ENCODE measurements at regions not wholly inside any gene's neighbourhood (a gene's known extent, or its start where the extent isn't known, plus 50 kb on each side); places are given as distances from the start of the nearest gene placed in this dataset.

DNA sequence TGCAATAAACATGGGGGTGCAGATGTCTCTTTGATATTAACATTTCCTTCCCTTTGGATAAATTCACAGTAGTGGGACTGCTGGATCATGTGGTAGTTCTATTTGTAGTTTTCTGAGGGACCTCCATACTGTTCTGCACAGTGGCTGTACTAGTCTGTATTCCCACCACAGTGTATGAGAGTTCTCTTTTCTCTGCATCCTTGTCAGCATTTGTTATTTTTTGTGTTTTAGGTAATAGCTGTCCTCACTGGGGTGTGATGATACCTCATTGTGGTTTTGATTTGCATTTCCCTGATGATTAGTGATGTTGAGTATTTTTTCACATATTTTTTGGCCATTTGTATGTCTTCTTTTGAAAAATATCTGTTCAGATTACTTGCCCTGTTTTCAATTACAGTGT is 562.5 kb downstream of the CSNK1G3 start:
- ATAC-seq (no peak), DNase-seq (ENCODE audit: low spot score) (no peak), FAIRE-seq (no peak)
- H4K20me1 ChIP-seq (ENCODE audit: insufficient read depth, low read length) = no peaks in the 10 kb centered on the region
- H3K79me2 ChIP-seq (ENCODE audit: insufficient read depth, low read length) = no peaks in the 10 kb centered on the region
- no peak overlapping the region for H3K9ac ChIP-seq (ENCODE audit: insufficient read depth, low read depth, low read length)
- CTCF ChIA-PET (ENCODE audit: low intra/inter-chr PET ratio, low total read pairs) = no interaction called here
- no peak overlapping the region for H3K4me2 ChIP-seq (ENCODE audit: low read depth, low read length)
- no peaks in the 10 kb centered on the region for H3K36me3 ChIP-seq (replicated peaks in 1 of 2; ENCODE audit: control insufficient read depth in 1 of 2, insufficient read depth in 2 of 2, low read length in 2 of 2)
- no TSS peak for BruUV-seq (replicated peaks)
- H3K9me3 ChIP-seq (ENCODE audit: low read length) = no peaks in the 10 kb centered on the region; the same call in 1 of the 2 replicates
- in situ Hi-C loops (cut with HindIII; ENCODE audit: extremely low pct_ligation_motif_present, low pct_unique_long_range_greater_than_20kb) (no loop called here), intact Hi-C loops (cut with micrococcal nuclease; ENCODE audit: unreplicated experiment) (no loop called here)
- POLR2A ChIA-PET = no interaction called here
- H3K4me1 ChIP-seq (ENCODE audit: insufficient read depth, low read length) = no peaks in the 10 kb centered on the region
- H2AFZ ChIP-seq (ENCODE audit: low read length) = no peak overlapping the region
- TF ChIP-seq PLRG1 (conservative IDR thresholded peaks at IDR 0.05) (no peak), ZNF567 (CRISPR knock-in tag; IDR thresholded peaks at IDR 0.05; ENCODE audit: borderline replicate concordance) (no peak), ZNF572 (CRISPR knock-in tag; IDR thresholded peaks at IDR 0.05) (no peak), JUN (CRISPR knock-in tag; IDR thresholded peaks at IDR 0.05) (no peak), RARG (CRISPR knock-in tag; IDR thresholded peaks at IDR 0.05; ENCODE audit: low read depth) (no peak), ZSCAN20 (CRISPR knock-in tag; IDR thresholded peaks at IDR 0.05; ENCODE audit: borderline replicate concordance) (no peak)
- no peak overlapping the region for H3K27ac ChIP-seq (ENCODE audit: extremely low read length, insufficient read depth, low read length)
- H3K4me3 ChIP-seq (replicated peaks in 1 of 3; ENCODE audit: insufficient read depth in 1 of 3, low read depth in 2 of 3, low read length in 3 of 3) = no peak overlapping the region
- no peaks in the 10 kb centered on the region for H3K27me3 ChIP-seq (ENCODE audit: control insufficient read depth in 1 of 2, insufficient read depth in 2 of 2, low read length in 2 of 2)

DNA sequence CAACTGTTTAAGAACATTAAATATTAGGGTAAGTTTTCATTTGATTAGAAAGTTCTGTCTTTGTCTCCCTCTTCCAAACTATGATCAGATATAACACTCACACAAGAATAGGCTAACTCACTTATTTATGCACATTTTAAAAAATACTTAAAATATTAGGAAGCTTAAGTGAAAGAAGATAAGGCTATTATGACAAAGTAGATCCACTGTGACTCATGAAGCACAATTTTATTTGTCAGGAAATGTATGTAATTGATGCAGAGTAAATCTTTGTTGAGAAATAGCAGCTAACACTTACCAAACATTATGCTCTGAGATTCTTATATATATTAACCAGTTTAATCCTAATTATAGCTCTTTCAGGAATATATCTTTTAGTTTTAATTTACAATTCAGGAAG is 560.6 kb downstream of the CSNK1G3 start:
- intact Hi-C loops (cut with micrococcal nuclease; ENCODE audit: unreplicated experiment) (no loop called here), in situ Hi-C loops (cut with HindIII; ENCODE audit: extremely low pct_ligation_motif_present, low pct_unique_long_range_greater_than_20kb) (no loop called here)
- no peak overlapping the region for H3K9ac ChIP-seq (ENCODE audit: insufficient read depth, low read depth, low read length)
- H3K9me3 ChIP-seq (ENCODE audit: low read length) = peaks cover 6% of the 10 kb centered on the region; the same call in 1 of the 2 replicates
- no peak overlapping the region for H3K27ac ChIP-seq (ENCODE audit: extremely low read length, insufficient read depth, low read length)
- ChIA-PET POLR2A (no interaction called here), CTCF (ENCODE audit: low intra/inter-chr PET ratio, low total read pairs) (no interaction called here)
- FAIRE-seq = no peak
- H4K20me1 ChIP-seq (ENCODE audit: insufficient read depth, low read length) = no peaks in the 10 kb centered on the region
- no peaks in the 10 kb centered on the region for H3K27me3 ChIP-seq (ENCODE audit: control insufficient read depth in 1 of 2, insufficient read depth in 2 of 2, low read length in 2 of 2)
- ATAC-seq = no peak
- H3K79me2 ChIP-seq (ENCODE audit: insufficient read depth, low read length) = no peaks in the 10 kb centered on the region
- no peak for DNase-seq (ENCODE audit: low spot score)
- H3K4me3 ChIP-seq (replicated peaks in 1 of 3; ENCODE audit: insufficient read depth in 1 of 3, low read depth in 2 of 3, low read length in 3 of 3) = no peak overlapping the region
- no peak overlapping the region for H3K4me2 ChIP-seq (ENCODE audit: low read depth, low read length)
- H3K36me3 ChIP-seq (replicated peaks in 1 of 2; ENCODE audit: control insufficient read depth in 1 of 2, insufficient read depth in 2 of 2, low read length in 2 of 2) = no peaks in the 10 kb centered on the region
- no peaks in the 10 kb centered on the region for H3K4me1 ChIP-seq (ENCODE audit: insufficient read depth, low read length)
- no TSS peak for BruUV-seq (replicated peaks)
- no peak overlapping the region for H2AFZ ChIP-seq (ENCODE audit: low read length)
- TF ChIP-seq ZNF10 (CRISPR knock-in tag; IDR thresholded peaks at IDR 0.05; ENCODE audit: borderline replicate concordance, low read depth) (no peak), FOXK2 (IDR thresholded peaks at IDR 0.05) (no peak), MED1 (CRISPR knock-in tag; IDR thresholded peaks at IDR 0.05) (no peak), ZSCAN20 (CRISPR knock-in tag; IDR thresholded peaks at IDR 0.05; ENCODE audit: borderline replicate concordance) (no peak), ZMAT3 (CRISPR knock-in tag; conservative IDR thresholded peaks at IDR 0.05) (no peak), PHF5A (CRISPR knock-in tag; IDR thresholded peaks at IDR 0.05; ENCODE audit: low read depth, unreplicated experiment) (no peak), ZNF605 (CRISPR knock-in tag; IDR thresholded peaks at IDR 0.05) (no peak)
- TF ChIP-seq, protein P1, sequence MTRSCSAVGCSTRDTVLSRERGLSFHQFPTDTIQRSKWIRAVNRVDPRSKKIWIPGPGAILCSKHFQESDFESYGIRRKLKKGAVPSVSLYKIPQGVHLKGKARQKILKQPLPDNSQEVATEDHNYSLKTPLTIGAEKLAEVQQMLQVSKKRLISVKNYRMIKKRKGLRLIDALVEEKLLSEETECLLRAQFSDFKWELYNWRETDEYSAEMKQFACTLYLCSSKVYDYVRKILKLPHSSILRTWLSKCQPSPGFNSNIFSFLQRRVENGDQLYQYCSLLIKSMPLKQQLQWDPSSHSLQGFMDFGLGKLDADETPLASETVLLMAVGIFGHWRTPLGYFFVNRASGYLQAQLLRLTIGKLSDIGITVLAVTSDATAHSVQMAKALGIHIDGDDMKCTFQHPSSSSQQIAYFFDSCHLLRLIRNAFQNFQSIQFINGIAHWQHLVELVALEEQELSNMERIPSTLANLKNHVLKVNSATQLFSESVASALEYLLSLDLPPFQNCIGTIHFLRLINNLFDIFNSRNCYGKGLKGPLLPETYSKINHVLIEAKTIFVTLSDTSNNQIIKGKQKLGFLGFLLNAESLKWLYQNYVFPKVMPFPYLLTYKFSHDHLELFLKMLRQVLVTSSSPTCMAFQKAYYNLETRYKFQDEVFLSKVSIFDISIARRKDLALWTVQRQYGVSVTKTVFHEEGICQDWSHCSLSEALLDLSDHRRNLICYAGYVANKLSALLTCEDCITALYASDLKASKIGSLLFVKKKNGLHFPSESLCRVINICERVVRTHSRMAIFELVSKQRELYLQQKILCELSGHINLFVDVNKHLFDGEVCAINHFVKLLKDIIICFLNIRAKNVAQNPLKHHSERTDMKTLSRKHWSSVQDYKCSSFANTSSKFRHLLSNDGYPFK (CRISPR knock-in tag; IDR thresholded peaks at IDR 0.05; ENCODE audit: borderline replicate concordance) = no peak
- TF ChIP-seq, protein P2, sequence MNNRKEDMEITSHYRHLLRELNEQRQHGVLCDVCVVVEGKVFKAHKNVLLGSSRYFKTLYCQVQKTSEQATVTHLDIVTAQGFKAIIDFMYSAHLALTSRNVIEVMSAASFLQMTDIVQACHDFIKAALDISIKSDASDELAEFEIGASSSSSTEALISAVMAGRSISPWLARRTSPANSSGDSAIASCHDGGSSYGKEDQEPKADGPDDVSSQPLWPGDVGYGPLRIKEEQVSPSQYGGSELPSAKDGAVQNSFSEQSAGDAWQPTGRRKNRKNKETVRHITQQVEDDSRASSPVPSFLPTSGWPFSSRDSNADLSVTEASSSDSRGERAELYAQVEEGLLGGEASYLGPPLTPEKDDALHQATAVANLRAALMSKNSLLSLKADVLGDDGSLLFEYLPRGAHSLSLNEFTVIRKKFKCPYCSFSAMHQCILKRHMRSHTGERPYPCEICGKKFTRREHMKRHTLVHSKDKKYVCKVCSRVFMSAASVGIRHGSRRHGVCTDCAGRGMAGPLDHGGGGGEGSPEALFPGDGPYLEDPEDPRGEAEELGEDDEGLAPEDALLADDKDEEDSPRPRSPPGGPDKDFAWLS (CRISPR knock-in tag; IDR thresholded peaks at IDR 0.05; ENCODE audit: borderline replicate concordance) = no peak
- TF ChIP-seq, protein P3, sequence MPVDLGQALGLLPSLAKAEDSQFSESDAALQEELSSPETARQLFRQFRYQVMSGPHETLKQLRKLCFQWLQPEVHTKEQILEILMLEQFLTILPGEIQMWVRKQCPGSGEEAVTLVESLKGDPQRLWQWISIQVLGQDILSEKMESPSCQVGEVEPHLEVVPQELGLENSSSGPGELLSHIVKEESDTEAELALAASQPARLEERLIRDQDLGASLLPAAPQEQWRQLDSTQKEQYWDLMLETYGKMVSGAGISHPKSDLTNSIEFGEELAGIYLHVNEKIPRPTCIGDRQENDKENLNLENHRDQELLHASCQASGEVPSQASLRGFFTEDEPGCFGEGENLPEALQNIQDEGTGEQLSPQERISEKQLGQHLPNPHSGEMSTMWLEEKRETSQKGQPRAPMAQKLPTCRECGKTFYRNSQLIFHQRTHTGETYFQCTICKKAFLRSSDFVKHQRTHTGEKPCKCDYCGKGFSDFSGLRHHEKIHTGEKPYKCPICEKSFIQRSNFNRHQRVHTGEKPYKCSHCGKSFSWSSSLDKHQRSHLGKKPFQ (CRISPR knock-in tag; IDR thresholded peaks at IDR 0.05; ENCODE audit: insufficient replicate concordance) = no peak
